H1 (cell line): ENCODE measurements at regions not wholly inside any gene's neighbourhood (a gene's known extent, or its start where the extent isn't known, plus 50 kb on each side); places are given as distances from the start of the nearest gene placed in this dataset.

Experiments
- CTCF ChIA-PET: fragments of 300-600 bp; sonication (Branson Sonifier 250); formaldehyde crosslinking; loops from one replicate; lab custom pipeline; 2021; ENCODE audit not compliant: partially characterized antibody; lab: Charles Lee
- POLR2A ChIA-PET: fragments of 300-600 bp; sonication (Branson Sonifier 250); formaldehyde crosslinking; loops from one replicate; lab custom pipeline; 2021; ENCODE audit warnings: inconsistent platforms; ENCODE audit not compliant: partially characterized antibody; lab: Charles Lee
- DNase-seq, 2 experiments: peaks; one replicate each; pipeline versions ENCODE4 v3.0.0 to v3.0.0-alpha.2; 2010 to 2022; ENCODE audit warnings: low spot score in 2 of 2, low read depth in 1 of 2, mixed read lengths in 1 of 2
- FAIRE-seq: peaks from 2 replicates; lab custom pipeline; 2011; peaks lifted over from hg19 to GRCh38; lab: Jason Lieb, UNC
- H2AFZ ChIP-seq: 2 replicates; pipeline ENCODE4 v1.8.1; 2012; ENCODE audit warnings: low read length, inconsistent platforms
- H2AK5ac ChIP-seq: 2 replicates; pipeline ENCODE4 v1.6.1; 2013; ENCODE audit warnings: low read depth, low read length
- H2BK120ac ChIP-seq: replicated peaks from 2 replicates; pipeline ENCODE3; 2013; ENCODE audit warnings: low read depth, low read length, inconsistent platforms
- H2BK12ac ChIP-seq: 2 replicates; pipeline ENCODE4 v1.6.1; 2013; ENCODE audit warnings: low read depth, low read length
- H2BK15ac ChIP-seq: 2 replicates; pipeline ENCODE4 v1.6.1; 2013; ENCODE audit warnings: low read length
- H2BK20ac ChIP-seq: 2 replicates; pipeline ENCODE4 v1.6.1; 2013; ENCODE audit warnings: low read length
- H2BK5ac ChIP-seq: 2 replicates; pipeline ENCODE4 v1.6.1; 2013; ENCODE audit warnings: low read depth, low read length
- H3K14ac ChIP-seq: 2 replicates; pipeline ENCODE4 v1.6.1; 2013; ENCODE audit warnings: inconsistent platforms; ENCODE audit not compliant: insufficient read length
- H3K18ac ChIP-seq: 2 replicates; pipeline ENCODE4 v1.6.1; 2013; ENCODE audit warnings: low read length; ENCODE audit errors: extremely low read depth
- H3K23ac ChIP-seq: 2 replicates; pipeline ENCODE4 v1.6.1; 2013; ENCODE audit warnings: inconsistent platforms; ENCODE audit not compliant: insufficient read length
- H3K23me2 ChIP-seq: 2 replicates; pipeline ENCODE4 v1.6.1; 2013; ENCODE audit warnings: low read depth, low read length
- H3K27ac ChIP-seq: 2 replicates; pipeline ENCODE4 v1.6.1; 2011; ENCODE audit warnings: low read depth, low read length, inconsistent platforms
- H3K27me3 ChIP-seq, 4 experiments: replicated peaks in 1 of 4; 1 replicate in 1 of 4; 2 replicates in 3 of 4; pipeline versions ENCODE4 v1.6.1 to v1.8.1; 2011 to 2013; ENCODE audit warnings: low read length in 3 of 4, mild to moderate bottlenecking in 3 of 4, inconsistent platforms in 2 of 4, mixed read lengths in 2 of 4, moderate library complexity in 1 of 4; ENCODE audit not compliant: control insufficient read depth in 3 of 4, insufficient read depth in 3 of 4; ENCODE audit errors: extremely low read depth in 1 of 4
- H3K36me3 ChIP-seq, 4 experiments: 2 replicates each; pipeline versions ENCODE4 v1.6.1 to v1.8.1; 2011 to 2013; ENCODE audit warnings: mild to moderate bottlenecking in 4 of 4, low read length in 3 of 4, moderate library complexity in 2 of 4, control low read depth in 1 of 4, inconsistent platforms in 1 of 4; ENCODE audit not compliant: insufficient read depth in 4 of 4, control insufficient read depth in 2 of 4
- H3K4ac ChIP-seq: replicated peaks from 2 replicates; pipeline ENCODE3; 2013; ENCODE audit warnings: low read length, low read depth, mixed read lengths, inconsistent platforms; ENCODE audit not compliant: insufficient read length
- H3K4me1 ChIP-seq, 4 experiments: replicated peaks in 1 of 4; 1 replicate in 1 of 4; 2 replicates in 3 of 4; pipeline versions ENCODE4 v1.6.1 to v1.8.1; 2011 to 2013; ENCODE audit warnings: low read length in 3 of 4, inconsistent platforms in 2 of 4, mixed read lengths in 1 of 4; ENCODE audit not compliant: insufficient read depth in 4 of 4, control insufficient read depth in 3 of 4
- H3K4me2 ChIP-seq, 2 experiments: 2 replicates each; pipeline versions ENCODE4 v1.6.1 to v1.8.1; 2011 to 2013; ENCODE audit warnings: low read depth in 2 of 2, low read length in 2 of 2, control low read depth in 1 of 2, inconsistent platforms in 1 of 2, mild to moderate bottlenecking in 1 of 2; ENCODE audit not compliant: insufficient read depth in 1 of 2
- H3K4me3 ChIP-seq, 4 experiments: fragments of 200-600, 300-600 bp in 1 of 4; sonication (generic), shearing (Covaris generic), sonication (Bioruptor Twin) in 1 of 4; 2 replicates each; pipeline versions ENCODE4 v1.5.1 to v1.8.1; 2011 to 2016; ENCODE audit warnings: low read length in 4 of 4, low read depth in 3 of 4, control low read depth in 2 of 4, inconsistent platforms in 2 of 4, mild to moderate bottlenecking in 2 of 4, mixed read lengths in 1 of 4, moderate library complexity in 1 of 4; ENCODE audit not compliant: insufficient read depth in 2 of 4; ENCODE audit errors: extremely low read depth in 1 of 4
- H3K56ac ChIP-seq: replicated peaks from 2 replicates; pipeline ENCODE3; 2013; ENCODE audit warnings: low read depth, mild to moderate bottlenecking, mixed read lengths, low read length, inconsistent platforms; ENCODE audit not compliant: insufficient read length
- H3K79me1 ChIP-seq: 2 replicates; pipeline ENCODE4 v1.6.1; 2013; ENCODE audit warnings: low read depth, low read length, control low read depth
- H3K79me2 ChIP-seq, 2 experiments: 2 replicates each; pipeline versions ENCODE4 v1.6.1 to v1.8.1; 2012 to 2013; ENCODE audit warnings: low read length in 2 of 2, mild to moderate bottlenecking in 2 of 2, inconsistent platforms in 1 of 2; ENCODE audit not compliant: insufficient read depth in 2 of 2, control insufficient read depth in 1 of 2
- H3K9ac ChIP-seq, 4 experiments: replicated peaks in 1 of 4; 1 replicate in 1 of 4; 2 replicates in 3 of 4; pipeline versions ENCODE4 v1.6.1 to v1.8.1; 2011 to 2013; ENCODE audit warnings: low read depth in 3 of 4, low read length in 3 of 4, control low read depth in 2 of 4, mild to moderate bottlenecking in 2 of 4, moderate library complexity in 2 of 4, inconsistent platforms in 1 of 4; ENCODE audit errors: extremely low read depth in 1 of 4
- H3K9me3 ChIP-seq, 2 experiments: 2 replicates each; pipeline versions ENCODE4 v1.6.1 to v1.8.1; 2012 to 2013; ENCODE audit warnings: mild to moderate bottlenecking in 2 of 2, moderate library complexity in 2 of 2, control low read depth in 1 of 2, inconsistent platforms in 1 of 2, low read depth in 1 of 2, low read length in 1 of 2, mixed read lengths in 1 of 2; ENCODE audit not compliant: insufficient read depth in 2 of 2
- H4K20me1 ChIP-seq, 2 experiments: replicated peaks in 1 of 2; 2 replicates each; pipeline versions ENCODE3 to v1.8.1; 2011 to 2013; ENCODE audit warnings: inconsistent platforms in 2 of 2, low read length in 2 of 2, mild to moderate bottlenecking in 1 of 2; ENCODE audit not compliant: insufficient read depth in 2 of 2, control insufficient read depth in 1 of 2
- H4K5ac ChIP-seq: 2 replicates; pipeline ENCODE4 v1.6.1; 2013; ENCODE audit warnings: low read length, low read depth, mixed read lengths, inconsistent platforms; ENCODE audit not compliant: insufficient read length
- H4K8ac ChIP-seq: 2 replicates; pipeline ENCODE4 v1.8.0; 2013; ENCODE audit warnings: mild to moderate bottlenecking, moderate library complexity, low read length, inconsistent platforms; ENCODE audit not compliant: insufficient read depth; ENCODE audit errors: extremely low read depth
- H4K91ac ChIP-seq: replicated peaks from 2 replicates; pipeline ENCODE3; 2013; ENCODE audit warnings: low read length, mixed read lengths, inconsistent platforms; ENCODE audit not compliant: insufficient read length
- ASH2L ChIP-seq: fragments of 200-600, 300-600 bp; sonication (generic); IDR thresholded peaks from one replicate; pipeline ENCODE4 v1.7.1; 2017; ENCODE audit warnings: low read length
- CEBPB ChIP-seq: IDR thresholded peaks from 2 replicates; pipeline ENCODE4 v1.6.1; 2012; ENCODE audit warnings: low read depth, low read length
- CHD1 ChIP-seq: IDR thresholded peaks from 2 replicates; pipeline ENCODE4 v1.6.1; 2012; ENCODE audit warnings: low read depth, low read length, improper control_type of control experiment
- EGR1 ChIP-seq: IDR thresholded peaks from 2 replicates; pipeline ENCODE4 v1.6.1; 2011; ENCODE audit warnings: low read depth, low read length, borderline replicate concordance
- EP300 ChIP-seq, 2 experiments: IDR thresholded peaks; 1 replicate in 1 of 2; 2 replicates in 1 of 2; pipeline ENCODE4 v1.6.1; 2011 to 2012; ENCODE audit warnings: low read depth in 2 of 2, low read length in 2 of 2, mild to moderate bottlenecking in 2 of 2, borderline replicate concordance in 1 of 2, inconsistent platforms in 1 of 2, moderate library complexity in 1 of 2
- FOSL1 ChIP-seq: IDR thresholded peaks from 2 replicates; pipeline ENCODE4 v1.6.1; 2011; ENCODE audit warnings: mild to moderate bottlenecking, low read depth, low read length, moderate library complexity; ENCODE audit not compliant: insufficient read depth
- KDM5A ChIP-seq: fragments of 200-600 bp; IDR thresholded peaks from 2 replicates; pipeline ENCODE4 v1.7.1; 2012; ENCODE audit warnings: mild to moderate bottlenecking, low read length, inconsistent platforms, mixed read lengths
- MAX ChIP-seq: IDR thresholded peaks from 2 replicates; pipeline ENCODE4 v1.6.1; 2012; ENCODE audit warnings: inconsistent platforms
- RFX5 ChIP-seq: IDR thresholded peaks from 2 replicates; pipeline ENCODE4 v1.6.1; 2011; ENCODE audit warnings: low read depth, low read length, improper control_type of control experiment, borderline replicate concordance
- RXRA ChIP-seq: IDR thresholded peaks from 2 replicates; pipeline ENCODE4 v1.6.1; 2011; ENCODE audit warnings: low read depth, mild to moderate bottlenecking, low read length, moderate library complexity; ENCODE audit not compliant: insufficient read depth
- SIX5 ChIP-seq: IDR thresholded peaks from 2 replicates; pipeline ENCODE4 v1.6.1; 2011; ENCODE audit warnings: mild to moderate bottlenecking, low read depth, low read length
- SP1 ChIP-seq: IDR thresholded peaks from 2 replicates; pipeline ENCODE4 v1.6.1; 2011; ENCODE audit warnings: low read depth, low read length
- SRF ChIP-seq: IDR thresholded peaks from 2 replicates; pipeline ENCODE4 v1.6.1; 2011; ENCODE audit warnings: mild to moderate bottlenecking, low read depth, low read length, moderate library complexity
- TAF1 ChIP-seq: IDR thresholded peaks from 2 replicates; pipeline ENCODE4 v1.6.1; 2011; ENCODE audit warnings: mild to moderate bottlenecking, low read depth, low read length
- TCF12 ChIP-seq: IDR thresholded peaks from 2 replicates; pipeline ENCODE4 v1.6.1; 2011; ENCODE audit warnings: low read depth, mild to moderate bottlenecking, low read length
- WGBS, 2 experiments: shearing (Covaris generic) in 1 of 2; methylation state at CpG; one replicate each; pipeline versions ENCODE4 v1.1.6 to v1.1.7; 2013 to 2015; ENCODE audit warnings: low lambda C conversion rate in 2 of 2, mixed read lengths in 2 of 2, inconsistent platforms in 1 of 2, low coverage in 1 of 2, missing lambda C conversion rate in 1 of 2; ENCODE audit not compliant: insufficient replicate concordance in 2 of 2, insufficient coverage in 1 of 2, insufficient read length in 1 of 2; ENCODE audit errors: extremely low coverage in 1 of 2, missing lambda C conversion rate in 1 of 2; 5-methylcytosine and 5-hydroxymethylcytosine counted together

- Histone ChIP-seq H2AK5ac (no peak overlapping the region), H3K56ac (no peak overlapping the region), H2BK15ac (no peak overlapping the region), H3K36me3 (no peaks in the 10 kb centered on the region), H4K91ac (no peak overlapping the region), H3K27me3 (no peaks in the 10 kb centered on the region), H4K20me1 (no peaks in the 10 kb centered on the region), H3K23ac (no peak overlapping the region), H3K4me2 (no peak overlapping the region), H2BK5ac (no peak overlapping the region), H3K4me3 (no peak overlapping the region), H4K5ac (no peak overlapping the region), H3K79me2 (no peaks in the 10 kb centered on the region), H2BK12ac (no peak overlapping the region), H3K4me1 (no peaks in the 10 kb centered on the region), H3K14ac (no peak overlapping the region), H2BK20ac (no peak overlapping the region), H2AFZ (no peak overlapping the region), H3K18ac (no peak overlapping the region), H3K27ac (no peak overlapping the region), H4K8ac (no peak overlapping the region), H3K23me2 (no peaks in the 10 kb centered on the region), H3K9me3 (no peaks in the 10 kb centered on the region), H3K4ac (no peak overlapping the region), H3K79me1 (no peaks in the 10 kb centered on the region), H3K9ac (no peak overlapping the region), H2BK120ac (no peak overlapping the region)
- FAIRE-seq (no peak), DNase-seq (no peak)
- TF ChIP-seq ASH2L (no peak), RXRA (no peak), CHD1 (no peak), TAF1 (no peak), EGR1 (no peak), KDM5A (no peak), SIX5 (no peak), SRF (no peak), FOSL1 (no peak), SP1 (no peak), EP300 (IDR thresholded peaks at IDR 0.05; ENCODE audit: borderline replicate concordance in 1 of 2, low read depth in 2 of 2, low read length in 2 of 2) (no peak), RFX5 (no peak), TCF12 (no peak), CEBPB (no peak), MAX (no peak)
- 83% methylated on average over 1 of the region's 1 CpG; no CpG with 5 or more reads in 1 of the 2 experiments for WGBS, 2 experiments
- ChIA-PET POLR2A (no interaction called here), CTCF (no interaction called here)
These were observed 450.6 kb downstream of the TTLL7 start for GRCh38 chr1:83548311-83548710.
